Medulla oblongata (tissue), 1 donor: ENCODE measurements at regions not wholly inside any gene's neighbourhood (a gene's known extent, or its start where the extent isn't known, plus 50 kb on each side); places are given as distances from the start of the nearest gene placed in this dataset.
"Not testable (repeated sequence)": the region's sequence is repeated elsewhere in the genome, so short reads cannot be mapped to it uniquely, and the experiment has no call there.

Source experiments
- DNase-seq: peaks from one replicate; pipeline ENCODE4 v3.0.0-alpha.2; 2015; ENCODE audit errors: extremely low spot score

- no peak for DNase-seq
These were observed 487.7 kb downstream of the TTLL7 start for GRCh38 chr1:83511146-83511726.

GRCh38 chr1:83509301-83509781 is 489.6 kb downstream of the TTLL7 start:
- DNase-seq: no peak

- peak; percentile 24 for DNase-seq
These were observed 490.3 kb downstream of the TTLL7 start for GRCh38 chr1:83508485-83509151.

- no peak for DNase-seq
These were observed 493.8 kb downstream of the TTLL7 start for GRCh38 chr1:83505148-83505547.

GRCh38 chr1:83503153-83503552 is 495.8 kb downstream of the TTLL7 start:
- no peak for DNase-seq

- no peak for DNase-seq
These were observed 497.8 kb downstream of the TTLL7 start for GRCh38 chr1:83500987-83501591.

- DNase-seq: no peak
These were observed 498.4 kb downstream of the TTLL7 start for GRCh38 chr1:83500531-83500930.

GRCh38 chr1:83499998-83500397 is 498.9 kb downstream of the TTLL7 start:
- DNase-seq: no peak

GRCh38 chr1:83497563-83497962 is 501.4 kb downstream of the TTLL7 start:
- no peak for DNase-seq

GRCh38 chr1:83495560-83495959 is 503.4 kb downstream of the TTLL7 start:
- no peak for DNase-seq

GRCh38 chr1:83493633-83494032 is 505.3 kb downstream of the TTLL7 start:
- DNase-seq: no peak

- DNase-seq: no peak
These were observed 507.0 kb downstream of the TTLL7 start for GRCh38 chr1:83491930-83492329.

GRCh38 chr1:83490988-83491387 is 507.9 kb downstream of the TTLL7 start:
- no peak for DNase-seq

GRCh38 chr1:83488105-83488504 is 510.8 kb downstream of the TTLL7 start:
- peak; percentile 12 for DNase-seq

GRCh38 chr1:83487460-83487859 is 511.5 kb downstream of the TTLL7 start:
- DNase-seq: not testable (repeated sequence)

GRCh38 chr1:83485314-83486019 is 513.5 kb downstream of the TTLL7 start:
- not testable (repeated sequence) for DNase-seq

GRCh38 chr1:83481284-83481683 is 517.6 kb downstream of the TTLL7 start:
- DNase-seq: not testable (repeated sequence)

- not testable (repeated sequence) for DNase-seq
These were observed 519.2 kb downstream of the TTLL7 start for GRCh38 chr1:83479591-83480239.

GRCh38 chr1:83478127-83478526 is 520.8 kb downstream of the TTLL7 start:
- DNase-seq: not testable (repeated sequence)

- not testable (repeated sequence) for DNase-seq
These were observed 522.4 kb downstream of the TTLL7 start for GRCh38 chr1:83476518-83476917.

- not testable (repeated sequence) for DNase-seq
These were observed 524.0 kb downstream of the TTLL7 start for GRCh38 chr1:83474946-83475345.

GRCh38 chr1:83473986-83474385 is 524.9 kb downstream of the TTLL7 start:
- not testable (repeated sequence) for DNase-seq
